ENCODE measurements at regions not wholly inside any gene's neighbourhood (a gene's known extent, or its start where the extent isn't known, plus 50 kb on each side); places are given as distances from the start of the nearest gene placed in this dataset.

DNA sequence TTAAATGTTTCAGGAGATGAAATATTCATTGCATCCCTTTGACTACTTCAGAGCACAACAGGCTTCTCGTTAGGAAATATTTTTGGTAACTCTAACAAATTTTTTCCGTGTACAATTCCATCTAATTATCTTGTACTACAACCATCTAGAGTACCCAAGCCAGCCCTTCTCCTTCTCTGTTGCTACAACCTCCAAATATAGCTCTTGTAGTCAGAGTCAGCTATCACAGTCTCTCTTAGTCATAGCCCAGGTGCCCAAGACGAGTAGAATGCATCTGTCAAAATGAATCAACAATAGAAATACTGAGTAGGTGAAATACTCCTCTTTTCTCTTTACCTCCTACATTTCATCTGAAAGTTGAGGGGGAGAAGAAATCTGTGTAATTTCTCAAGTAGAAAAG, 74.0 kb downstream of the INHBA start:
- Histone ChIP-seq H3K4me1 (ENCODE audit: insufficient read depth, low read length) (no peaks in the 10 kb centered on the region), H3K27me3 (ENCODE audit: control insufficient read depth in 1 of 2, insufficient read depth in 2 of 2, low read length in 2 of 2) (no peaks in the 10 kb centered on the region), H3K4me3 (ENCODE audit: low read length) (no peak overlapping the region), H3K36me3 (ENCODE audit: insufficient read depth, low read length) (no peaks in the 10 kb centered on the region), H3K9me3 (ENCODE audit: control insufficient read depth in 1 of 2, insufficient read depth in 1 of 2, low read length in 2 of 2) (no peaks in the 10 kb centered on the region), H3K27ac (ENCODE audit: low read depth in 1 of 2, low read length in 2 of 2) (no peak overlapping the region)
- H3K27me3 Mint-ChIP-seq: no peaks in the 10 kb centered on the region
- DNase-seq (no peak), ATAC-seq (ENCODE audit: poor library complexity) (no peak)
- no peak overlapping the region for H3K4me3 Mint-ChIP-seq
- H3K27ac Mint-ChIP-seq: no peak overlapping the region
- TF ChIP-seq, protein P1, sequence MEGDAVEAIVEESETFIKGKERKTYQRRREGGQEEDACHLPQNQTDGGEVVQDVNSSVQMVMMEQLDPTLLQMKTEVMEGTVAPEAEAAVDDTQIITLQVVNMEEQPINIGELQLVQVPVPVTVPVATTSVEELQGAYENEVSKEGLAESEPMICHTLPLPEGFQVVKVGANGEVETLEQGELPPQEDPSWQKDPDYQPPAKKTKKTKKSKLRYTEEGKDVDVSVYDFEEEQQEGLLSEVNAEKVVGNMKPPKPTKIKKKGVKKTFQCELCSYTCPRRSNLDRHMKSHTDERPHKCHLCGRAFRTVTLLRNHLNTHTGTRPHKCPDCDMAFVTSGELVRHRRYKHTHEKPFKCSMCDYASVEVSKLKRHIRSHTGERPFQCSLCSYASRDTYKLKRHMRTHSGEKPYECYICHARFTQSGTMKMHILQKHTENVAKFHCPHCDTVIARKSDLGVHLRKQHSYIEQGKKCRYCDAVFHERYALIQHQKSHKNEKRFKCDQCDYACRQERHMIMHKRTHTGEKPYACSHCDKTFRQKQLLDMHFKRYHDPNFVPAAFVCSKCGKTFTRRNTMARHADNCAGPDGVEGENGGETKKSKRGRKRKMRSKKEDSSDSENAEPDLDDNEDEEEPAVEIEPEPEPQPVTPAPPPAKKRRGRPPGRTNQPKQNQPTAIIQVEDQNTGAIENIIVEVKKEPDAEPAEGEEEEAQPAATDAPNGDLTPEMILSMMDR (IDR thresholded peaks at IDR 0.05): no peak
- H3K36me3 Mint-ChIP-seq (ENCODE audit: low read depth): no peaks in the 10 kb centered on the region
- H3K9me3 Mint-ChIP-seq: peaks cover 5% of the 10 kb centered on the region
- POLR2A ChIA-PET: no interaction called here
- intact Hi-C loops (cut with DNase I, micrococcal nuclease): no loop called here
- CTCF ChIA-PET: no interaction called here
- no peaks in the 10 kb centered on the region for H3K4me1 Mint-ChIP-seq (ENCODE audit: low read depth)

DNA sequence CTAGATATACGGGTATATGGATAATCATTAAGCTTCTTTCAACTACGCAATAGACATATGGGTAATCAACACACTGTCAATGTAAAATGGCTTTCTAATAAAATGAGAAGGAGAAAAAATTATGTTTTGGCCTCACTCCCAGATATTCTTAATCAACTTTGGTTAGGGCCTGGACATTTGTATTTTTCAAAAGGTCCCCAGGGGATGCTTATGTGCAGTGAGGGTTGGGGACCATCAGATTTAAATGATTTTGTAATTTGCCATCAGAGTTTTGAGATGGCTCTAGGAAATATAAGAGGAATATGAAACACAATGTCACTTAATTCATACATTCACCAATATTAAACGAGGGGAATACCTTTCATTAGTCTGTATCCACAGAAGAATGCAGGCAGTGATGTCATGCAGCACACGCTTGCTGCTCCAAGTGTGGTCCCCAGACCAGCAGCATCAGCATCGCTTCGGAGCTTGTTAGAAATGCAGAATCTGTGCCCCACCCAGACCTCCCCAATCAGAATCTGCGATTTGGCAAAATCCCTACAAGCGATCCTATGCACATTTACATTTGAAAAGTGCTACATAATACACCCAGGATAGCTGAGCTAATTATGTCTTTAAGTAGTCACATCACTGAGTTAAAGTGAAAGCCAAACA, 75.1 kb downstream of the INHBA start:
- Histone ChIP-seq H3K9me3 (ENCODE audit: control insufficient read depth in 1 of 2, insufficient read depth in 1 of 2, low read length in 2 of 2) (no peaks in the 10 kb centered on the region), H3K4me1 (ENCODE audit: insufficient read depth, low read length) (no peaks in the 10 kb centered on the region), H3K36me3 (ENCODE audit: insufficient read depth, low read length) (no peaks in the 10 kb centered on the region), H3K27ac (ENCODE audit: low read depth in 1 of 2, low read length in 2 of 2) (no peak overlapping the region), H3K27me3 (ENCODE audit: control insufficient read depth in 1 of 2, insufficient read depth in 2 of 2, low read length in 2 of 2) (no peaks in the 10 kb centered on the region), H3K4me3 (ENCODE audit: low read length) (no peak overlapping the region)
- intact Hi-C loops (cut with DNase I, micrococcal nuclease): no loop called here
- POLR2A ChIA-PET: no interaction called here
- no peaks in the 10 kb centered on the region for H3K27me3 Mint-ChIP-seq
- ATAC-seq (ENCODE audit: poor library complexity): no peak
- CTCF ChIA-PET: no interaction called here
- no peaks in the 10 kb centered on the region for H3K4me1 Mint-ChIP-seq (ENCODE audit: low read depth)
- H3K4me3 Mint-ChIP-seq: no peak overlapping the region
- no peak overlapping the region for H3K27ac Mint-ChIP-seq
- H3K36me3 Mint-ChIP-seq (ENCODE audit: low read depth): no peaks in the 10 kb centered on the region
- peaks cover 4% of the 10 kb centered on the region for H3K9me3 Mint-ChIP-seq
- DNase-seq: no peak
- TF ChIP-seq, protein P1 (IDR thresholded peaks at IDR 0.05): no peak

DNA sequence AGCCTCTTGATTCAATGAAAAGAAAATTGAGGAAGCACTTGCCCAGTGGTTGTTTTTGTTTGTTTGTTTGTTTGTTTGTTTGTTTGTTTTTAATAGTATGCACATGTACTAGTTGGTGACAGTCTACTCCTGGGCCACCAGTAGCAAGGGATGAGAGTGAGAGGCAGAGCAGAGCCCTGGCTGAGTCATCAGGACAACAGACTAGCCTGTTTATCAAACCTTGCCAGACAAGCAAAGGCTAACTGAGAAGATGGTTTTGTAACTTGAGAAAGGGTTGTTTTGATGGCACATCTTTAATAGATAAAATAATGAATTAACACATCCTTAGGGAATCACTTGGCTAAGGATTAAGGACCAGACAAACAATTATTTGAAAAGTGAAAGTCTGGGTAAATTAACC, 78.1 kb downstream of the INHBA start:
- DNase-seq (no peak), ATAC-seq (ENCODE audit: poor library complexity) (no peak)
- Histone ChIP-seq H3K27me3 (ENCODE audit: control insufficient read depth in 1 of 2, insufficient read depth in 2 of 2, low read length in 2 of 2) (no peaks in the 10 kb centered on the region), H3K4me1 (ENCODE audit: insufficient read depth, low read length) (no peaks in the 10 kb centered on the region), H3K4me3 (ENCODE audit: low read length) (no peak overlapping the region), H3K27ac (ENCODE audit: low read depth in 1 of 2, low read length in 2 of 2) (no peak overlapping the region), H3K9me3 (ENCODE audit: control insufficient read depth in 1 of 2, insufficient read depth in 1 of 2, low read length in 2 of 2) (peaks cover 0 to 5% of the 10 kb centered on the region in 2 experiments), H3K36me3 (ENCODE audit: insufficient read depth, low read length) (no peaks in the 10 kb centered on the region)
- Mint-ChIP-seq H3K27me3 (no peaks in the 10 kb centered on the region), H3K4me1 (ENCODE audit: low read depth) (no peaks in the 10 kb centered on the region), H3K36me3 (ENCODE audit: low read depth) (no peaks in the 10 kb centered on the region), H3K4me3 (no peak overlapping the region), H3K9me3 (peaks cover 2% of the 10 kb centered on the region), H3K27ac (no peak overlapping the region)
- ChIA-PET POLR2A (no interaction called here), CTCF (no interaction called here)
- intact Hi-C loops (cut with DNase I, micrococcal nuclease): no loop called here
- TF ChIP-seq, protein P1 (IDR thresholded peaks at IDR 0.05): no peak
